ENCODE measurements at regions not wholly inside any gene's neighbourhood (a gene's known extent, or its start where the extent isn't known, plus 50 kb on each side); places are given as distances from the start of the nearest gene placed in this dataset.

DNA sequence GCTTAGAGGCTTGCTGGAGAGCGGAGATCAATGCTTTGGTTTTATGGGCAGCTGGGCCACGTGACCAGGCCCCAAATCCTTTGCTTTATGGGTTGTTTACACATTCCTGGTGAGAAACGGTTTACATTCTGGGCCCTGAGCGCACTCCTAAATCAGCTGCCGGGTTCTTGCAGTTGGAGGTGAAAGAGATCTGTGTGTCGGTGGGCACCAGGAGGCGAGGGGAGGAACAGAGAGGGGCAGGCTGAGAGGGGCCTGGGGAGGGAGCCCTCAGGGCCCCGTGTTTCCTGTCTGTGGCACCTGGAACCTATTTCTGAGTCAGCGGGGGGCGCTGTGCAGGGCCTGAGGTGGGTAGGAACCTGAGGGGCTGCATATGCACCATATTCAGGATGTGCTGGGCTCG lies 63.5 kb upstream of the HAND1 start:
- no peak for TF ChIP-seq EZH2 (IDR thresholded peaks at IDR 0.05; ENCODE audit: borderline replicate concordance)
- no peak for TF ChIP-seq EZH2phosphoT487 (IDR thresholded peaks at IDR 0.05; ENCODE audit: low read depth, severe bottlenecking, unreplicated experiment)

Data from hepatocyte (in vitro differentiated cells).